ENCODE measurements at regions not wholly inside any gene's neighbourhood (a gene's known extent, or its start where the extent isn't known, plus 50 kb on each side); places are given as distances from the start of the nearest gene placed in this dataset.

DNA sequence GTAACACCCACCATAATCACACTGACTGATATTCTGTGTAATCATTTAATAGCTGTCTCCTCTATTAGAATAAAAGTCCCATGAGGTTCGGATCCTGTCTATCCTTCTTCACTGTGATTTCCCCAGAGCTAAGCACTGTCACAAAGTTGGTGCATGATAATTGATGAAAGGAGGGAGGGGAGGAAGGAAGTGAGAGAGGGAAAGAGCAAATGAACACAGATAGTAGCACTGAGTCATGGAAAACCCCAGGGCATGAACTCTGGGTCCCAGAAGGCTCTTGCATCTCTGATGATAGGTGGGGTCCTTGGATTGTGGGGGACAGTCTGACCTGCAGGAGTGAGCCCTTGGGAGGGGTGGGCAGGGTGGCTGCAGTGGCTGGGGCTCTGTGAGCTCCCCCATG, 294.1 kb downstream of the LRFN2 start:
- H3K4me1 ChIP-seq (ENCODE audit: insufficient read depth, low read length) = no peaks in the 10 kb centered on the region
- H3K4me3 ChIP-seq (ENCODE audit: insufficient read depth, low read depth, low read length) = no peak overlapping the region
- H3K27ac Mint-ChIP-seq (ENCODE audit: unreplicated experiment) = no peak overlapping the region
- peaks cover 26% of the 10 kb centered on the region for H3K27me3 Mint-ChIP-seq (ENCODE audit: low read depth, unreplicated experiment)
- no peaks in the 10 kb centered on the region for H3K36me3 ChIP-seq (ENCODE audit: insufficient read depth, low read length)
- H4K20me1 ChIP-seq (ENCODE audit: insufficient read depth, low read length) = no peaks in the 10 kb centered on the region
- no peak for FAIRE-seq
- H3K9me3 Mint-ChIP-seq (ENCODE audit: unreplicated experiment) = peaks cover 5% of the 10 kb centered on the region
- H3K9me3 ChIP-seq (ENCODE audit: insufficient read depth, low read depth, low read length) = no peaks in the 10 kb centered on the region
- H3K36me3 Mint-ChIP-seq (ENCODE audit: low read depth, unreplicated experiment) = no peaks in the 10 kb centered on the region
- no peaks in the 10 kb centered on the region for H3K4me1 Mint-ChIP-seq (ENCODE audit: low read depth, unreplicated experiment)
- H3K4me3 Mint-ChIP-seq (ENCODE audit: unreplicated experiment) = no peak overlapping the region
- no peak overlapping the region for H2AFZ ChIP-seq (ENCODE audit: low read depth, low read length)
- H3K79me2 ChIP-seq (ENCODE audit: insufficient read depth, low read length) = no peaks in the 10 kb centered on the region
- DNase-seq (ENCODE audit: low read depth) = no peak
- TF ChIP-seq, protein P1, sequence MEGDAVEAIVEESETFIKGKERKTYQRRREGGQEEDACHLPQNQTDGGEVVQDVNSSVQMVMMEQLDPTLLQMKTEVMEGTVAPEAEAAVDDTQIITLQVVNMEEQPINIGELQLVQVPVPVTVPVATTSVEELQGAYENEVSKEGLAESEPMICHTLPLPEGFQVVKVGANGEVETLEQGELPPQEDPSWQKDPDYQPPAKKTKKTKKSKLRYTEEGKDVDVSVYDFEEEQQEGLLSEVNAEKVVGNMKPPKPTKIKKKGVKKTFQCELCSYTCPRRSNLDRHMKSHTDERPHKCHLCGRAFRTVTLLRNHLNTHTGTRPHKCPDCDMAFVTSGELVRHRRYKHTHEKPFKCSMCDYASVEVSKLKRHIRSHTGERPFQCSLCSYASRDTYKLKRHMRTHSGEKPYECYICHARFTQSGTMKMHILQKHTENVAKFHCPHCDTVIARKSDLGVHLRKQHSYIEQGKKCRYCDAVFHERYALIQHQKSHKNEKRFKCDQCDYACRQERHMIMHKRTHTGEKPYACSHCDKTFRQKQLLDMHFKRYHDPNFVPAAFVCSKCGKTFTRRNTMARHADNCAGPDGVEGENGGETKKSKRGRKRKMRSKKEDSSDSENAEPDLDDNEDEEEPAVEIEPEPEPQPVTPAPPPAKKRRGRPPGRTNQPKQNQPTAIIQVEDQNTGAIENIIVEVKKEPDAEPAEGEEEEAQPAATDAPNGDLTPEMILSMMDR (IDR thresholded peaks at IDR 0.05; ENCODE audit: insufficient read depth, low read depth, low read length) = no peak
- no peak for TF ChIP-seq EZH2 (IDR thresholded peaks at IDR 0.05; ENCODE audit: insufficient read depth, low read length)
- H3K27me3 ChIP-seq (ENCODE audit: insufficient read depth, low read length) = no peaks in the 10 kb centered on the region
- H3K9ac ChIP-seq (ENCODE audit: low read length) = no peak overlapping the region
- no peak overlapping the region for H3K4me2 ChIP-seq (ENCODE audit: low read length)
- H3K27ac ChIP-seq (ENCODE audit: low read depth, low read length) = no peak overlapping the region

DNA sequence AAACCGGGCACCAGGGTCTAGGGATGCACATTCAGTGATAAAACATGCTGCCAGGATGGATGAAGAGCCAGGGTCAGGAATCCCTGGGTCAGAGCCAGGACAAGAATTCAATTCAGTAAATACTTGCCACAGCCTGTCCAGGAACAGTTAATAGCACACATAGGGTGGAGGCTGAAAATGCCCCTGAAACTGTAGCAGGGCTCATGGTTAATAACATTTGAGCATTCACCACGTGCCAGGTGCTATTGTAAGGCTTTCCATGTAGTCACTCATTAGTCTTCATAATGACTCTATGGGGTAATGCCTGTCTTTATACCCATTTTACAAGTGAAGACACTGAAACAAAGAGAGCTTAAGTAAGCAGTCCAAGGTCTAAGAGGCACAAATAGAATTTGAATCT, 296.3 kb downstream of the LRFN2 start:
- Histone ChIP-seq H4K20me1 (ENCODE audit: insufficient read depth, low read length) (no peaks in the 10 kb centered on the region), H3K79me2 (ENCODE audit: insufficient read depth, low read length) (no peaks in the 10 kb centered on the region), H3K9ac (ENCODE audit: low read length) (no peak overlapping the region), H3K27me3 (ENCODE audit: insufficient read depth, low read length) (peaks cover 2% of the 10 kb centered on the region), H3K36me3 (ENCODE audit: insufficient read depth, low read length) (no peaks in the 10 kb centered on the region), H3K4me1 (ENCODE audit: insufficient read depth, low read length) (no peaks in the 10 kb centered on the region), H3K9me3 (ENCODE audit: insufficient read depth, low read depth, low read length) (no peaks in the 10 kb centered on the region), H3K4me3 (ENCODE audit: insufficient read depth, low read depth, low read length) (no peak overlapping the region), H3K4me2 (ENCODE audit: low read length) (no peak overlapping the region), H3K27ac (ENCODE audit: low read depth, low read length) (no peak overlapping the region), H2AFZ (ENCODE audit: low read depth, low read length) (no peak overlapping the region)
- Mint-ChIP-seq H3K4me1 (ENCODE audit: low read depth, unreplicated experiment) (no peaks in the 10 kb centered on the region), H3K36me3 (ENCODE audit: low read depth, unreplicated experiment) (peaks cover 3% of the 10 kb centered on the region), H3K9me3 (ENCODE audit: unreplicated experiment) (peaks cover 3% of the 10 kb centered on the region), H3K27ac (ENCODE audit: unreplicated experiment) (no peak overlapping the region), H3K4me3 (ENCODE audit: unreplicated experiment) (no peak overlapping the region), H3K27me3 (ENCODE audit: low read depth, unreplicated experiment) (peaks cover 41% of the 10 kb centered on the region)
- no peak for FAIRE-seq
- no peak for TF ChIP-seq EZH2 (IDR thresholded peaks at IDR 0.05; ENCODE audit: insufficient read depth, low read length)
- TF ChIP-seq, protein P1 (IDR thresholded peaks at IDR 0.05; ENCODE audit: insufficient read depth, low read depth, low read length) = no peak
- no peak for DNase-seq (ENCODE audit: low read depth)

DNA sequence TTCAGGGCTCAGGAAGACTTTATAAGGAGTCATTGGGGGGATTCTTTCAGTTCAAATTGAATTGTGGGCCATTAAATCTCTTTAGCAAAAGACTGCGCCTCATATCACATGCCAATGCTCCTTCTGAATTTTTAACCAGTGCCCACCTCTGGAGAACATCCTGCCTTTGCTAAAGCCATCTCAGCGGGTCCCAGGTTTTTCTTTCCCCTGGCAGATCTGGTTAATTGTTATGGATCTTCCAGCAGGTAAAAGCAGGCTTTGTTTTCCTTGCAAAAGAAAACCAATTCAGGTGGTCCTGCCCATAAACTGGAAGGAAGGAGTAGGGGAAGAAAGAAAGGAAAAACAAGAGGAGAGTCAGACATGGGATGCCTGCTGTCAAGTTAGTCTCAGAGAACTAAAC, 298.2 kb downstream of the LRFN2 start:
- H3K27me3 Mint-ChIP-seq (ENCODE audit: low read depth, unreplicated experiment) = peaks cover 55% of the 10 kb centered on the region
- no peak overlapping the region for H3K4me3 Mint-ChIP-seq (ENCODE audit: unreplicated experiment)
- no peaks in the 10 kb centered on the region for H3K9me3 ChIP-seq (ENCODE audit: insufficient read depth, low read depth, low read length)
- no peak overlapping the region for H2AFZ ChIP-seq (ENCODE audit: low read depth, low read length)
- H3K4me3 ChIP-seq (ENCODE audit: insufficient read depth, low read depth, low read length) = no peak overlapping the region
- no peaks in the 10 kb centered on the region for H3K4me1 Mint-ChIP-seq (ENCODE audit: low read depth, unreplicated experiment)
- no peak for FAIRE-seq
- peaks cover 2% of the 10 kb centered on the region for H3K27me3 ChIP-seq (ENCODE audit: insufficient read depth, low read length)
- H3K79me2 ChIP-seq (ENCODE audit: insufficient read depth, low read length) = no peaks in the 10 kb centered on the region
- H3K4me2 ChIP-seq (ENCODE audit: low read length) = no peak overlapping the region
- no peaks in the 10 kb centered on the region for H3K36me3 ChIP-seq (ENCODE audit: insufficient read depth, low read length)
- no peak for DNase-seq (ENCODE audit: low read depth)
- H3K9me3 Mint-ChIP-seq (ENCODE audit: unreplicated experiment) = no peaks in the 10 kb centered on the region
- H3K9ac ChIP-seq (ENCODE audit: low read length) = no peak overlapping the region
- no peak overlapping the region for H3K27ac Mint-ChIP-seq (ENCODE audit: unreplicated experiment)
- H3K4me1 ChIP-seq (ENCODE audit: insufficient read depth, low read length) = no peaks in the 10 kb centered on the region
- no peaks in the 10 kb centered on the region for H4K20me1 ChIP-seq (ENCODE audit: insufficient read depth, low read length)
- H3K36me3 Mint-ChIP-seq (ENCODE audit: low read depth, unreplicated experiment) = peaks cover 3% of the 10 kb centered on the region
- H3K27ac ChIP-seq (ENCODE audit: low read depth, low read length) = no peak overlapping the region
- TF ChIP-seq EZH2 (IDR thresholded peaks at IDR 0.05; ENCODE audit: insufficient read depth, low read length) = no peak
- TF ChIP-seq, protein P1 (IDR thresholded peaks at IDR 0.05; ENCODE audit: insufficient read depth, low read depth, low read length) = no peak

All from astrocyte (in vitro differentiated cells and primary cell).